HFFc6 (cell line): ENCODE measurements at regions not wholly inside any gene's neighbourhood (a gene's known extent, or its start where the extent isn't known, plus 50 kb on each side); places are given as distances from the start of the nearest gene placed in this dataset.

Experiments used
- DNase-seq: peaks from one replicate; pipeline ENCODE4 v3.0.0-alpha.2; 2018
- H3K27ac Mint-ChIP-seq: 2 replicates; pipeline ENCODE4 v1.8.0; 2020; ENCODE audit warnings: mild to moderate bottlenecking, mixed read lengths
- H3K27me3 Mint-ChIP-seq: 2 replicates; pipeline ENCODE4 v1.8.0; 2021; ENCODE audit warnings: mild to moderate bottlenecking, moderate library complexity, mixed read lengths; ENCODE audit not compliant: insufficient read depth
- H3K36me3 Mint-ChIP-seq: 2 replicates; pipeline ENCODE4 v1.8.0; 2021; ENCODE audit warnings: low read depth, mixed read lengths
- H3K4me1 Mint-ChIP-seq: 2 replicates; pipeline ENCODE4 v1.8.0; 2020; ENCODE audit warnings: low read depth, mixed read lengths
- H3K4me3 Mint-ChIP-seq: 2 replicates; pipeline ENCODE4 v1.8.0; 2020; ENCODE audit warnings: mild to moderate bottlenecking, moderate library complexity, mixed read lengths
- H3K9me3 Mint-ChIP-seq: 2 replicates; pipeline ENCODE4 v1.8.0; 2020; ENCODE audit warnings: mild to moderate bottlenecking, mixed read lengths
- TF ChIP-seq, protein P1 (sequence below): fragments of 200-600 bp; sonication (generic); IDR thresholded peaks from 2 replicates; pipeline ENCODE4 v1.5.0; 2021; ENCODE audit warnings: antibody characterized with exemption, mild to moderate bottlenecking

DNA sequence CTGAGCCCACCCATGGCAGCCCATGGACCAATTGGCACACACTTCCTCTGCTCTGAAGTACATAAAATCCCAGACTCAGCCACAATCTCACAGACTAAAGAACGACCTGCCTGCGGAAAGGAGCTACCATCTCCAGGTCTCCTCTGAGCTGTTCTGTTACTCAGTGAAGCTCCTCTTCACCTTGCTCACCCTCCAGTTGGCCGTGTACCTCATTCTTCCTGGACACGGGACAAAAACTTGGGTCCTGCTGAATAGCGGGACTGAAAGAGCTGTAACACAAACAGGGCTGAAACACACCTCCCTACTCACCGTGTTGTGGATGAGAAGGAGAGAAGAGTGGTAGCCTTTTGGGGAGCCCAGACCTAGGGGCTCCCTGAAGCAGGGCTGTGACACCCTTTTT lies 128.7 kb downstream of the GAS1 start:
- no peaks in the 10 kb centered on the region for H3K9me3 Mint-ChIP-seq
- TF ChIP-seq, protein P1, sequence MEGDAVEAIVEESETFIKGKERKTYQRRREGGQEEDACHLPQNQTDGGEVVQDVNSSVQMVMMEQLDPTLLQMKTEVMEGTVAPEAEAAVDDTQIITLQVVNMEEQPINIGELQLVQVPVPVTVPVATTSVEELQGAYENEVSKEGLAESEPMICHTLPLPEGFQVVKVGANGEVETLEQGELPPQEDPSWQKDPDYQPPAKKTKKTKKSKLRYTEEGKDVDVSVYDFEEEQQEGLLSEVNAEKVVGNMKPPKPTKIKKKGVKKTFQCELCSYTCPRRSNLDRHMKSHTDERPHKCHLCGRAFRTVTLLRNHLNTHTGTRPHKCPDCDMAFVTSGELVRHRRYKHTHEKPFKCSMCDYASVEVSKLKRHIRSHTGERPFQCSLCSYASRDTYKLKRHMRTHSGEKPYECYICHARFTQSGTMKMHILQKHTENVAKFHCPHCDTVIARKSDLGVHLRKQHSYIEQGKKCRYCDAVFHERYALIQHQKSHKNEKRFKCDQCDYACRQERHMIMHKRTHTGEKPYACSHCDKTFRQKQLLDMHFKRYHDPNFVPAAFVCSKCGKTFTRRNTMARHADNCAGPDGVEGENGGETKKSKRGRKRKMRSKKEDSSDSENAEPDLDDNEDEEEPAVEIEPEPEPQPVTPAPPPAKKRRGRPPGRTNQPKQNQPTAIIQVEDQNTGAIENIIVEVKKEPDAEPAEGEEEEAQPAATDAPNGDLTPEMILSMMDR: no peak

GRCh38 chr9:86816868-86817267 lies 130.4 kb downstream of the GAS1 start:
- Mint-ChIP-seq H3K4me1 (no peaks in the 10 kb centered on the region; the same call in 1 of the 2 replicates), H3K27me3 (peaks cover 4% of the 10 kb centered on the region; the same call in 1 of the 2 replicates), H3K9me3 (no peaks in the 10 kb centered on the region), H3K4me3 (no peak overlapping the region), H3K36me3 (no peaks in the 10 kb centered on the region), H3K27ac (no peak overlapping the region)
- TF ChIP-seq, protein P1: no peak
- DNase-seq: no peak

More for the DNA sequence above, 128.7 kb downstream of the GAS1 start:
- Mint-ChIP-seq H3K27me3 (peaks cover 7% of the 10 kb centered on the region), H3K27ac (no peak overlapping the region), H3K4me1 (no peaks in the 10 kb centered on the region; the same call in 1 of the 2 replicates), H3K36me3 (no peaks in the 10 kb centered on the region), H3K4me3 (no peak overlapping the region)
- no peak for DNase-seq

DNA sequence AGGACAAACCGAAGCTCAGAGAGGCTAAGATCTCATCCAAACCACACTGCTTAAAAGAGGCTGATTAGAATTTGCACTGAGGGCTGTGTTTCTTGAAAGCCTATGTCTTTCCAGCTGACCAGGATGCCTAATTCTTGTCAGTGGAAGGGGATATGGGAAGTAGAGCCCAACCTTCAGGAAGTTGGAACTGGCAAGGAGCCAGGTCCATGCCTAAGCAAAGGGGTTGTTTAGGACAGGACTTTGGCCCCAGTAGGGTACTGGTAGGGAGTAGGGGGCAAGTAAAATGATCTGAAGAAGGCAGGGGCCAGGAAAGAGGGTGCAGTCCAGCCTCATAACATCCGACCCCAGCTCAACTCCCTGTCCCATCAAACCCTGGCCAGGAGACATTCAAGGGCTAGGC lies 130.9 kb downstream of the GAS1 start:
- H3K27ac Mint-ChIP-seq: no peak overlapping the region

GRCh38 chr9:86812616-86813015 lies 134.7 kb downstream of the GAS1 start:
- Mint-ChIP-seq H3K4me3 (no peak overlapping the region), H3K4me1 (no peaks in the 10 kb centered on the region), H3K36me3 (no peaks in the 10 kb centered on the region), H3K27ac (no peak overlapping the region), H3K9me3 (no peaks in the 10 kb centered on the region), H3K27me3 (peaks cover 4% of the 10 kb centered on the region; the same call in 1 of the 2 replicates)
- DNase-seq: no peak
- TF ChIP-seq, protein P1: no peak

More for the DNA sequence above, 130.9 kb downstream of the GAS1 start:
- H3K4me3 Mint-ChIP-seq: no peak overlapping the region
- H3K27me3 Mint-ChIP-seq: peaks cover 4% of the 10 kb centered on the region; the same call in 1 of the 2 replicates
- TF ChIP-seq, protein P1: no peak
- DNase-seq: no peak
- no peaks in the 10 kb centered on the region for H3K9me3 Mint-ChIP-seq
- no peaks in the 10 kb centered on the region for H3K36me3 Mint-ChIP-seq
- no peaks in the 10 kb centered on the region; the same call in 1 of the 2 replicates for H3K4me1 Mint-ChIP-seq

- DNase-seq: no peak
- Mint-ChIP-seq H3K4me3 (no peak overlapping the region), H3K27ac (no peak overlapping the region), H3K4me1 (no peaks in the 10 kb centered on the region), H3K9me3 (no peaks in the 10 kb centered on the region), H3K36me3 (no peaks in the 10 kb centered on the region), H3K27me3 (peaks cover 5% of the 10 kb centered on the region; the same call in 1 of the 2 replicates)
- TF ChIP-seq, protein P1: no peak
Measured at GRCh38 chr9:86809759-86810367, 137.4 kb downstream of the GAS1 start.
